ENCODE measurements at regions not wholly inside any gene's neighbourhood (a gene's known extent, or its start where the extent isn't known, plus 50 kb on each side); places are given as distances from the start of the nearest gene placed in this dataset.

DNA sequence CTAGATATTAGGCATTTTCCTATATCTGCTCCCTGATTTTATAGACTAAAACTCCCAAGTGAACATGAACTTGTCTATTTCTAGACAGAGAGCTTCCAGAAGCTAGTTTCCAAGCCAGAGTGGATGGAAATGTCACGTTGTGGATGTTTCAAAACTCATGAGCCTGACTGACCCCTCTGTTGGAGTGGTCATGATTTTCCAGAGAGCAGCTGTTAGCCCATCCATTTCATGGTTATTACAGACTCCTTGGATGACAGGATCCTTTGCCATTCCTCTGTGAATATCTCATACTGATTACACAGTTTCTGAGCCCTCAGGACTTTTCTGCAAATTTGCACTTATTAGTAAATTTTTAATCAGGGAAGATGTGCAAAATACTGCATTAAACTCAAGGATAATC lies 76.8 kb upstream of the ATF3 start:
- no peak for TF ChIP-seq EZH2phosphoT487 (IDR thresholded peaks at IDR 0.05; ENCODE audit: low read depth, severe bottlenecking, unreplicated experiment)
- TF ChIP-seq, protein P1, sequence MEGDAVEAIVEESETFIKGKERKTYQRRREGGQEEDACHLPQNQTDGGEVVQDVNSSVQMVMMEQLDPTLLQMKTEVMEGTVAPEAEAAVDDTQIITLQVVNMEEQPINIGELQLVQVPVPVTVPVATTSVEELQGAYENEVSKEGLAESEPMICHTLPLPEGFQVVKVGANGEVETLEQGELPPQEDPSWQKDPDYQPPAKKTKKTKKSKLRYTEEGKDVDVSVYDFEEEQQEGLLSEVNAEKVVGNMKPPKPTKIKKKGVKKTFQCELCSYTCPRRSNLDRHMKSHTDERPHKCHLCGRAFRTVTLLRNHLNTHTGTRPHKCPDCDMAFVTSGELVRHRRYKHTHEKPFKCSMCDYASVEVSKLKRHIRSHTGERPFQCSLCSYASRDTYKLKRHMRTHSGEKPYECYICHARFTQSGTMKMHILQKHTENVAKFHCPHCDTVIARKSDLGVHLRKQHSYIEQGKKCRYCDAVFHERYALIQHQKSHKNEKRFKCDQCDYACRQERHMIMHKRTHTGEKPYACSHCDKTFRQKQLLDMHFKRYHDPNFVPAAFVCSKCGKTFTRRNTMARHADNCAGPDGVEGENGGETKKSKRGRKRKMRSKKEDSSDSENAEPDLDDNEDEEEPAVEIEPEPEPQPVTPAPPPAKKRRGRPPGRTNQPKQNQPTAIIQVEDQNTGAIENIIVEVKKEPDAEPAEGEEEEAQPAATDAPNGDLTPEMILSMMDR (IDR thresholded peaks at IDR 0.05; ENCODE audit: poor library complexity) = no peak
- no peak for TF ChIP-seq EZH2 (IDR thresholded peaks at IDR 0.05; ENCODE audit: borderline replicate concordance)
- Histone ChIP-seq H3K4me2 (no peak overlapping the region), H3K36me3 (replicated peaks; ENCODE audit: insufficient read depth, low read depth) (no peaks in the 10 kb centered on the region), H3K4me1 (ENCODE audit: insufficient read depth) (no peaks in the 10 kb centered on the region), H3K9me3 (ENCODE audit: low read depth) (no peaks in the 10 kb centered on the region), H3K79me2 (no peaks in the 10 kb centered on the region), H3K9me2 (replicated peaks; ENCODE audit: insufficient read depth) (no peaks in the 10 kb centered on the region), H3K4me3 (no peak overlapping the region), H2AFZ (no peak overlapping the region), H4K20me1 (ENCODE audit: insufficient read depth, poor library complexity, severe bottlenecking) (no peaks in the 10 kb centered on the region), H3K27me3 (peaks cover 3% of the 10 kb centered on the region), H3K27ac (no peak overlapping the region)
- no peak for DNase-seq (ENCODE audit: low spot score)
- WGBS (ENCODE audit: low lambda C conversion rate, missing lambda C conversion rate) = 80% methylated on average over 1 of the region's 1 CpG

DNA sequence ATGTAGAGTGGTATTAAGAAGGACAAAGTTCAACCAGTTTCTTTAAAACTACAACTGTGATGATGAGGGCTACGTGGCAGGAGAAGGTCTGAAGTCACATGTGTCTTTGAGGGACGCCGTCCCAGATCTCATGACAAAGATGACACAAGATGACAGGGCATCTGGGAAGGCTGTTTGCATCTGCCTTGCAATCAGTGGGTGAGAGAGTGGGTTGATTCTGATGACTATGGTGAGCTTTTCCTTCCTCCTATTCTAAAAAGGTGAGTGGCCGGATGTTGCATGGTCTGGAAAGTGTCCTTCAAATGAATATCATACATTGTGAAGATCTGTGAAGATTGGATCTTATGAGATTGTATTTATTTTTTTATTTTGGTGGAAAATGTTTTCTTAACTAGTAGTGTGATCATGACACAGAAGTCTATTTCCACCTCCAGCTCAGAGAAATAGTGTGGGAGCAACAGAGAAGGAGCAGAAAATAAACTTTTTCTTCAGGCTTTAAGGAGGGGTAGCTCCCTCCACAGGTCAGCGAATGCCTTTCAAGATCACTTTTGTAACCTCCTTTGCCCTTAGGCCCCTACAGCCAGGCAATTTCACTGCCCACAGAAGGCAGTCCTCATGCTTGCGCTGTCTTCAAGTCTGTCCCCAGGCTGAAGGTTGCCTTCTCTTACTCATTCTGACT lies 76.0 kb upstream of the ATF3 start:
- H4K20me1 ChIP-seq (ENCODE audit: insufficient read depth, poor library complexity, severe bottlenecking) = no peaks in the 10 kb centered on the region
- H3K4me3 ChIP-seq = no peak overlapping the region
- peaks cover 3% of the 10 kb centered on the region for H3K27me3 ChIP-seq
- H2AFZ ChIP-seq = no peak overlapping the region
- H3K9me2 ChIP-seq (replicated peaks; ENCODE audit: insufficient read depth) = no peaks in the 10 kb centered on the region
- no peaks in the 10 kb centered on the region for H3K79me2 ChIP-seq
- WGBS (ENCODE audit: low lambda C conversion rate, missing lambda C conversion rate) = 89% methylated on average over 6 of the region's 6 CpGs
- peaks cover 4% of the 10 kb centered on the region for H3K9me3 ChIP-seq (ENCODE audit: low read depth)
- H3K4me2 ChIP-seq = no peak overlapping the region
- H3K4me1 ChIP-seq (ENCODE audit: insufficient read depth) = no peaks in the 10 kb centered on the region
- H3K36me3 ChIP-seq (replicated peaks; ENCODE audit: insufficient read depth, low read depth) = no peaks in the 10 kb centered on the region
- no peak overlapping the region for H3K27ac ChIP-seq
- TF ChIP-seq EZH2 (IDR thresholded peaks at IDR 0.05; ENCODE audit: borderline replicate concordance) (no peak), EZH2phosphoT487 (IDR thresholded peaks at IDR 0.05; ENCODE audit: low read depth, severe bottlenecking, unreplicated experiment) (no peak)
- TF ChIP-seq, protein P1 (IDR thresholded peaks at IDR 0.05; ENCODE audit: poor library complexity) = no peak
- DNase-seq (ENCODE audit: low spot score) = no peak

DNA sequence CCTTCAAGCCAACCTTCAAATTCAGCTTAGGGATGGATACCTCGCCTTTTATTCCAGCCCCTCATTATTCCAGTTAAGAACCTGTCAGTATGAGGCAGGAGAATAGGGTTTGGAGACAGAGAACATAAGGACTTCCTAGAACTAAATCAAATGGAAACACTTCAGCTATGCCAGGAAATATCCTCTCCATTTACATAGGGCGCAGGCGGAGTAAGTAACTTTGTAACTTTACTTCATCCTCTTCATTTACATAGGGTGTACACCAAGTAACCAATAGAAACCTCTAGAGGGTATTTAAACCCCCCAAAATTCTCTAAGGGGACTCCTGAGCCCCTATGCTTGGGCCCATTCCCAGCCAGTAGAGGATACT lies 75.4 kb upstream of the ATF3 start:
- no peaks in the 10 kb centered on the region for H4K20me1 ChIP-seq (ENCODE audit: insufficient read depth, poor library complexity, severe bottlenecking)
- no peaks in the 10 kb centered on the region for H3K36me3 ChIP-seq (replicated peaks; ENCODE audit: insufficient read depth, low read depth)
- 95% methylated on average over 3 of the region's 3 CpGs for WGBS (ENCODE audit: low lambda C conversion rate, missing lambda C conversion rate)
- H3K4me3 ChIP-seq = no peak overlapping the region
- TF ChIP-seq EZH2phosphoT487 (IDR thresholded peaks at IDR 0.05; ENCODE audit: low read depth, severe bottlenecking, unreplicated experiment) (no peak), EZH2 (IDR thresholded peaks at IDR 0.05; ENCODE audit: borderline replicate concordance) (no peak)
- TF ChIP-seq, protein P1 (IDR thresholded peaks at IDR 0.05; ENCODE audit: poor library complexity) = no peak
- H3K4me2 ChIP-seq = no peak overlapping the region
- H2AFZ ChIP-seq = no peak overlapping the region
- no peaks in the 10 kb centered on the region for H3K79me2 ChIP-seq
- H3K9me2 ChIP-seq (replicated peaks; ENCODE audit: insufficient read depth) = no peaks in the 10 kb centered on the region
- DNase-seq (ENCODE audit: low spot score) = no peak
- H3K27me3 ChIP-seq = peaks cover 3% of the 10 kb centered on the region
- no peaks in the 10 kb centered on the region for H3K4me1 ChIP-seq (ENCODE audit: insufficient read depth)
- no peak overlapping the region for H3K27ac ChIP-seq
- H3K9me3 ChIP-seq (ENCODE audit: low read depth) = peaks cover 9% of the 10 kb centered on the region
